Upper lobe of left lung (tissue), 4 donors: ENCODE measurements at regions not wholly inside any gene's neighbourhood (a gene's known extent, or its start where the extent isn't known, plus 50 kb on each side); places are given as distances from the start of the nearest gene placed in this dataset.

Source experiments
- CTCF ChIP-seq, 6 experiments: fragments of 450-650 bp in 4 of 6; fragments of 200-600 bp in 2 of 6; sonication (generic) in 2 of 6; IDR thresholded peaks; one replicate each; pipeline ENCODE4 v1.5.1; 2016 to 2019; ENCODE audit warnings: antibody characterized with exemption in 6 of 6
- POLR2A ChIP-seq, 4 donors: fragments of 450-650 bp; IDR thresholded peaks; one replicate each; pipeline ENCODE4 v1.5.1; 2016 to 2017; ENCODE audit warnings: antibody characterized with exemption in 4 of 4, mild to moderate bottlenecking in 2 of 4
- POLR2AphosphoS5 ChIP-seq, 2 donors: sonication (generic); formaldehyde crosslinking; IDR thresholded peaks; one replicate each; pipeline ENCODE4 v1.5.1; 2017; ENCODE audit warnings: antibody characterized with exemption in 2 of 2

GRCh38 chr2:13289310-13289709, 572.6 kb downstream of the TRIB2 start:
- TF ChIP-seq POLR2AphosphoS5 (IDR thresholded peaks at IDR 0.05) (no peak), CTCF (IDR thresholded peaks at IDR 0.05) (no peak), POLR2A (IDR thresholded peaks at IDR 0.05) (no peak)
